ENCODE measurements at regions not wholly inside any gene's neighbourhood (a gene's known extent, or its start where the extent isn't known, plus 50 kb on each side); places are given as distances from the start of the nearest gene placed in this dataset.

- CTCF ChIA-PET: no interaction called here
- Mint-ChIP-seq H3K4me3 (no peak overlapping the region), H3K36me3 (ENCODE audit: low read depth) (no peaks in the 10 kb centered on the region), H3K4me1 (ENCODE audit: low read depth) (no peaks in the 10 kb centered on the region), H3K9me3 (peaks cover 4% of the 10 kb centered on the region), H3K27me3 (no peaks in the 10 kb centered on the region), H3K27ac (no peak overlapping the region)
- no peak overlapping the region for H3K4me3 ChIP-seq (ENCODE audit: low read length)
- H3K9me3 ChIP-seq (ENCODE audit: control insufficient read depth in 1 of 2, insufficient read depth in 1 of 2, low read length in 2 of 2): peaks cover 0 to 18% of the 10 kb centered on the region in 2 experiments
- no peak for TF ChIP-seq CTCF (IDR thresholded peaks at IDR 0.05)
- no peaks in the 10 kb centered on the region for H3K4me1 ChIP-seq (ENCODE audit: insufficient read depth, low read length)
- ATAC-seq (ENCODE audit: poor library complexity) (no peak), DNase-seq (no peak)
- H3K27me3 ChIP-seq (ENCODE audit: control insufficient read depth in 1 of 2, insufficient read depth in 2 of 2, low read length in 2 of 2): no peaks in the 10 kb centered on the region
- POLR2A ChIA-PET: no interaction called here
- intact Hi-C loops (cut with DNase I, micrococcal nuclease): no loop called here
- no peak overlapping the region for H3K27ac ChIP-seq (ENCODE audit: low read depth in 1 of 2, low read length in 2 of 2)
- H3K36me3 ChIP-seq (ENCODE audit: insufficient read depth, low read length): no peaks in the 10 kb centered on the region
Observed at GRCh38 chr7:10079572-10079971, 894.1 kb upstream of the PHF14 start.

GRCh38 chr7:10082896-10083295 is 890.8 kb upstream of the PHF14 start:
- ATAC-seq (ENCODE audit: poor library complexity): no peak
- H3K4me1 ChIP-seq (ENCODE audit: insufficient read depth, low read length): no peaks in the 10 kb centered on the region
- POLR2A ChIA-PET: no interaction called here
- Mint-ChIP-seq H3K4me3 (no peak overlapping the region), H3K27me3 (no peaks in the 10 kb centered on the region), H3K4me1 (ENCODE audit: low read depth) (no peaks in the 10 kb centered on the region), H3K9me3 (peaks cover 4% of the 10 kb centered on the region), H3K36me3 (ENCODE audit: low read depth) (no peaks in the 10 kb centered on the region), H3K27ac (no peak overlapping the region)
- CTCF ChIA-PET: no interaction called here
- no peak for TF ChIP-seq CTCF (IDR thresholded peaks at IDR 0.05)
- DNase-seq: no peak
- intact Hi-C loops (cut with DNase I, micrococcal nuclease): no loop called here
- no peak overlapping the region for H3K4me3 ChIP-seq (ENCODE audit: low read length)
- no peaks in the 10 kb centered on the region for H3K36me3 ChIP-seq (ENCODE audit: insufficient read depth, low read length)
- H3K9me3 ChIP-seq (ENCODE audit: control insufficient read depth in 1 of 2, insufficient read depth in 1 of 2, low read length in 2 of 2): peaks cover 0 to 22% of the 10 kb centered on the region in 2 experiments
- H3K27me3 ChIP-seq (ENCODE audit: control insufficient read depth in 1 of 2, insufficient read depth in 2 of 2, low read length in 2 of 2): no peaks in the 10 kb centered on the region
- no peak overlapping the region for H3K27ac ChIP-seq (ENCODE audit: low read depth in 1 of 2, low read length in 2 of 2)

- no peaks in the 10 kb centered on the region for H3K36me3 Mint-ChIP-seq (ENCODE audit: low read depth)
- TF ChIP-seq CTCF (IDR thresholded peaks at IDR 0.05): no peak
- intact Hi-C loops (cut with DNase I, micrococcal nuclease): no loop called here
- H3K4me3 ChIP-seq (ENCODE audit: low read length): no peak overlapping the region
- peaks cover 0 to 14% of the 10 kb centered on the region in 2 experiments for H3K9me3 ChIP-seq (ENCODE audit: control insufficient read depth in 1 of 2, insufficient read depth in 1 of 2, low read length in 2 of 2)
- no peaks in the 10 kb centered on the region for H3K27me3 ChIP-seq (ENCODE audit: control insufficient read depth in 1 of 2, insufficient read depth in 2 of 2, low read length in 2 of 2)
- no peak overlapping the region for H3K4me3 Mint-ChIP-seq
- H3K4me1 ChIP-seq (ENCODE audit: insufficient read depth, low read length): no peaks in the 10 kb centered on the region
- no peaks in the 10 kb centered on the region for H3K4me1 Mint-ChIP-seq (ENCODE audit: low read depth)
- POLR2A ChIA-PET: no interaction called here
- peaks cover 4% of the 10 kb centered on the region for H3K9me3 Mint-ChIP-seq
- H3K27ac ChIP-seq (ENCODE audit: low read depth in 1 of 2, low read length in 2 of 2): no peak overlapping the region
- no peaks in the 10 kb centered on the region for H3K36me3 ChIP-seq (ENCODE audit: insufficient read depth, low read length)
- no peaks in the 10 kb centered on the region for H3K27me3 Mint-ChIP-seq
- CTCF ChIA-PET: no interaction called here
- no peak for ATAC-seq (ENCODE audit: poor library complexity)
- H3K27ac Mint-ChIP-seq: no peak overlapping the region
- no peak for DNase-seq
Observed at GRCh38 chr7:10083766-10084165, 889.9 kb upstream of the PHF14 start.
